G401.6 (cell line): ENCODE measurements at regions not wholly inside any gene's neighbourhood (a gene's known extent, or its start where the extent isn't known, plus 50 kb on each side); places are given as distances from the start of the nearest gene placed in this dataset.

Experiments used
- FAIRE-seq: peaks from 2 replicates; lab custom pipeline; 2012; peaks lifted over from hg19 to GRCh38; lab: Jason Lieb, UNC

DNA sequence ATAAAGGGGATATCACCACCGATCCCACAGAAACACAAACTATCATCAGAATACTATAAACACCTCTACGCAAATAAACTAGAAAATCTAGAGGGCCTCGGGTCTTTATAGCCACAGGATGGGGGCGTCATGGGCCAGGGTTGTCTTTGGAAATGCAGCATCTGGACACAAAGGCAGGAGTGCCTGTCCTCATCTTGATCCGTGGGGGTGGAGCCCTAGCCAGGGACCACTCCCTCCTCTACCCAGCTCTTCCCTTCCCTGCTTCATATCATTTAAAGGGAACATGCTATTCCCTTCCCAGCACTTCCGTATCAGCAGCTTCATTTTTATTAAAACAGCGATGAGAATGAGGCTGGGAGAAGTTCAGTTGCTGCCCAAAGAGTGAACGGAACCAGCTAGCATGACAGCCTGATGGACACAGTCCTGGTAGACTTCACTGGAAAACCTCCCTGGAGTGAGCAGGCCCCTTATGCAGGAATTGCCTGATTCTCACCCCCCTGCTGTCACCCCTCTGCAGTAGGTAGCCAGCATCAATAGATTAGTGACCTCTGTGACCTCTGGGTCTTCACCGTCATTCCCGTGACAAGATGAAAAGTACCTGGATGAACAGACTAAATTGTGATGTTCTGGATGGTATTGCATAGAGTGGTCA is 251.4 kb upstream of the RGS6 start:
- FAIRE-seq = no peak

DNA sequence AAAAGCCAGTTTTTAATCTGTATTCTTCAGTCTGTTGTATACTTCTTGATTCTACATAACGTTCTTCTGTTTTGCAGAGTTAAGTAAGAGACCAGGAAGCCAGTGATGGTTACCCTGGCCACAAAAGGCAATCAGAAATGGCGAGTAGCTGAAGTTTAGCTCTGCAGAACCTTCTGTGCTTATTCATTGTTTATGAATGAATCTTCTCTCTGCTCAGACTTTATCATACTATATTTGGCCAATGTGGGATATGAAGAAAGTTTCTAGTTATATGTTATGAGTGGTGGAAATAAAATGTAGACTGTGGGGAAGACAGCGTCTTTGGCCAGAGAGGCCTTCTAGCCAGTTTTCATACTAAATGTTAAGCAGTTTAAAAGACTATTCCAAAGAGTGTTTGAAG is 249.9 kb upstream of the RGS6 start:
- no peak for FAIRE-seq

DNA sequence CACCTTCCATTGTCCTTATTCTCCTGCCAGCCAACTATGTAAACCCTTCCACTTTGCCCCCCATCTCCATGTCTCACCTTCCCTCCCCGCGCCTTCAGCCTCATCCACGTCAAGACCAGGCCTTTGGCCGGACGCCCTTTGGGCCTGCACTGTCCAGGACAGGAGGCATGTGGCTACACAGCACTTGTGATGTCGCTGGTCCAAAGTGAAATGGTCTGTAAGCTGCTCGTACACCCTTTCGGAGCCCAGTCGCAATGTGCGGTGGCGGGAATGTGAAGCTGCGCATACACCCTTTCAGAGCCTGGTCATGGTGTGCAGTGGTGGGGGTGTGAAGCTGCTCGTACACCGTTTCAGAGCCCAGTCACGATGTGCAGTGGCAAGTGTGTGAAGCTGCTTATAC is 247.9 kb upstream of the RGS6 start:
- no peak for FAIRE-seq

DNA sequence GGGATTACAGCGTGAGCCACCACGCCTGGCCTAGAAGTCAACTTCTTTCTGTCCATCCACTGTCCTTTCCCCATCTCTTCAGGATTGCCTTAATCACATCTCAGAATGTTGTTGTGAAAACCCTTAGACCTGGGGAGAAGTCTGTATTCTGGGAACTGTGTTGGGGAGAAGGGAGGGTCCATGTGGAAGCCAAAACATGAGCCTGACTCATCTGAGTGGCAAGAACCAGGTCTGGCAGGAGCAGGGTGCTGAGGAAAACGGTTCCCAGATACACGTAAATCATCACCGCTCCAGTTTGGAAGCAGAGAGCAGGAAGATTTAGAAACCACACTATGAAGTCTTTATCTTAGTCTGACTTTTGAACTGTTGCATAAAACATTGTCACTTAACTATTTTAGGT is 245.6 kb upstream of the RGS6 start:
- no peak for FAIRE-seq

DNA sequence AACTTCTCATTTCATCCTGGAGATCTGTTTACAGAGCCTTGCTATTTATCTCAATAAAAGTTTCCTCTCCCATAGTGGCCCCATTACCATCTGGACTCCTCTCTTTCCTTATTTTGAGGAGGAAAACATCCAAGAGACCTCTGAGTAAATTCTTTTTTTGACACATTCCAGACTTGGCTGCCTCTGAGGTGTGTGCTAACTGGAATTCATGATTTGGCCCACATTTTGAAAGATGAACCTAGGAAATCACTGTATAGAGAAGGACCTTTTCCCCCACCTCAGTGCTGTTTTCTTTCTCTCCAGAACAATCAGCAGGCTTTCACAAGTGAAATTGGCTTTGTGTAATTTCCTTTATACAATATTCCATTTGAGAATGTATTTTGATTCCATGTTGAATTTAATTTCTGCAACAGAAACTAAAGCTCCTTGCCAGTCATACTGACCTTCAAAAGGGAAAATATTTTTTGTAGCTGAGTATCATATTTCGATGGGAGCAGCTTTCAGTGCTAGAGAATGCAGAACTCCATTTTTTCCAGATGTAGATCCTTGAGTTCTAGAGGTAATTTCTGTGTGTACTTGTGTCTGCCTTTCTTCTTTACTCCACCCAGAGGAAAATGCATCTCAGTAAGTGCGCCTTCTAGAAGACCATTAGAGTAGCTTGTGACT is 244.9 kb upstream of the RGS6 start:
- no peak for FAIRE-seq

DNA sequence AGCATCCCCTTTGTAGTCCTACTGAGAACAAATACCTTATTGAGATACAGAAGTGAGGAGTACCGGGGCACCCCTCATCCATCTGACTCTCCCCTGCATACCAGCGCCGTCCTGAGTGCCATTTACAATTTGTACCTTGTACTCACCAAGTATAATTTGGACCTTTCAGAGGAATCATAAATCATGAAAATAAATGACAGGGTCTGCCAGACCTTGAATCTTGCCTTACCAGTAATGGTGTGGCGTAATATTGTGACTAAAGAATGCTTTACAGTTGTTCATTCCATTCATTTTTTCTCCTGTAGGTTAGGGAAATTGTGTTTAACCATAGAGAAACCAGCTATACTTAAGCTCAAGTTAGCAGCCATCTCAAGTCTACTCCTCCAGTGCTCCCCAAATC is 243.7 kb upstream of the RGS6 start:
- no peak for FAIRE-seq

DNA sequence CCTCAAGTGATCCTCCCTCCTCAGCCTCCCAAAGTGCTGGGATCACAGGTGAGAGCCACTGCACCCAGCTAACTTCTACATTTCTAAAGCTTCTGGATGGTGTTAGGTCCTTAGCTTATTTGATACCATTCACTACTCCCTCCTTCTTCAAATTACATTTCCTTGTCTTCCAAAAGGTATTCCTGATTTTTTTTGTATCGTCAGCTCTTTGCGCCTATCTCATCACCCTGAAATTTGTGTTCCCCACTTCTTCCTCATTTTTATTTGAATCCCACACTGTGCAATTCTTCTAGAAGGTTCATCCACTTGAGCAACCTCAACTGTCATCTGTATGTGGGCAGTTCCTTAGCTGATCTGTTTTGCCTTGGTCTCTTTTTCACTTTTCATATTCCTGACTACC is 241.8 kb upstream of the RGS6 start:
- FAIRE-seq = no peak

DNA sequence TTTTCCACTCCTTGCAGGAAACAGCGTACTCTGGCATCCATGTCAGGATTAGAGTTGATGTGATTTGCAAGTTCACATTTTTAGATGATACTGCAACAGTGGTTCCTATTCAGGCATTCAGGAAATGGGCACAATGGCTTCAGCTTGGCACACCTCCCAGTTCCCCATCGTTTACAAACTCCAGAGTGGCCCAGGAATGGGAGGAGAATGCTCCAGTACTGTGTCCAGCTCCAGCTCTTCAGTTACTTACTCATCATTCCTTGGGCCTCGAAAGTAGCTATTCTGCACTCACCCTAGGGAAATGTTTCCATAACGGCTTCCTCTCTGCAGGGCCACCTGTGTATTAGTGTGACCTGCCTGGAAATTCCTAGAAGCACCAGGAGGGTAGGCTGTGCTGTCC is 239.7 kb upstream of the RGS6 start:
- FAIRE-seq = no peak

DNA sequence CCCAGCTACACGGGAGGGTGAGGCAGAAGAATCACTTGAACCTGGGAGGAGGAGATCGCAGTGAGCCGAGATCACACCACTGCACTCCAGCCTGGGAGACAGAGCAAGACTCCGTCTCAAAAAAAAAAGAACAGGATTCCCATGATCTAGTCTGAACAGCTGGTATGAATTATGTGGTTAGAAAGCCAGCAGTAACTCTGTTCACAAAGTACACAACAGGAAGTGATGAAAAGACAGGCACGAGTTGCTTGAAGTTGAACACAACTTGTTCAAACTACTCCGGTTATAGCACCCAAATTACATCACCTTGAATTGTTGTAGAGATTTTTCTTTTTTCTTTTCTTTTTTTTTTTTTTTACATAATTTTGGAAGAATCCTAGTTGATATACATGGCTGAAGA is 238.8 kb upstream of the RGS6 start:
- FAIRE-seq = no peak

DNA sequence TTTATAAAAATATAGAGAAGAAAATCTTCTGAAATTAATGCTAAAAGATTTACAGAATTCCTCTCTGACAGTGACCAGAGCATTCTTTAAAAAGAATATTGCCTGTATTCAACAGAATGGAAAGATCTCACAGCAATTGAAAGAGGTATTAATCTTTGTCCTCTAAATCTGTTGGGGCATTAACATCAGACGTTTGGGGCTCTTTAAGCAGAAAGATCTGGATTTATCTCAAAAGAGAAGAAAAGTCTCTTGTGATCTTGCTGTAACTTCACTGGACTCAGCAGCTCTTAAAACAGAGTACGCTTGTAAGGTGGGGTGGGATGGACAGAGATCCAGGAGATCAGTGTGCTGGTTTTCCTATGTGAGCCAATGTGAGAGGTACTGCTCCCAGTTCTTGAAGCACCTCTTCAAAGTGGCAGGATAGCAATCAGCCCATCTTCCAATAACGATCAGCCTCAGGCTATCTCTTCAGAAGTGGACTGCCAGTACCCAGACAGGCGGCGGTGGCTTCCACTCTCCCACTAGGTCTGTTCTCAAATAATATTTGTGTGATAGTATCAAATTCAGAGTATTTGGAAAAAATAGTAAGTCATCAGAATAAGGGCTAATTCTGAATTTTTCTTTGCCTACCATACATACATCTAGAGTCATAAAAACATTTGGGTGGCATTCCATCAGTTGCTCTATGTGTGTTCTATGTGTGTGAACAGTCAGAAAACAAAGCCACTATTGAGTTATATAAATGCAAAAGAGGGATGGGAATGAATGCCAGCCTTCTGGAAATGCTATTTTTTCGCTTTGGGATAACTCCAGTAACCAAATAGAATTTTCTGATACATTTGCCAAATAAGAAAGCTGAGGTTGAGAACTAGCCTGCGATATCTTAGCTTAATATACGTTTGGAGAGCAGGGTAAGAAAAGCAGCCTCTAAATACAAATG is 237.4 kb upstream of the RGS6 start:
- no peak for FAIRE-seq

DNA sequence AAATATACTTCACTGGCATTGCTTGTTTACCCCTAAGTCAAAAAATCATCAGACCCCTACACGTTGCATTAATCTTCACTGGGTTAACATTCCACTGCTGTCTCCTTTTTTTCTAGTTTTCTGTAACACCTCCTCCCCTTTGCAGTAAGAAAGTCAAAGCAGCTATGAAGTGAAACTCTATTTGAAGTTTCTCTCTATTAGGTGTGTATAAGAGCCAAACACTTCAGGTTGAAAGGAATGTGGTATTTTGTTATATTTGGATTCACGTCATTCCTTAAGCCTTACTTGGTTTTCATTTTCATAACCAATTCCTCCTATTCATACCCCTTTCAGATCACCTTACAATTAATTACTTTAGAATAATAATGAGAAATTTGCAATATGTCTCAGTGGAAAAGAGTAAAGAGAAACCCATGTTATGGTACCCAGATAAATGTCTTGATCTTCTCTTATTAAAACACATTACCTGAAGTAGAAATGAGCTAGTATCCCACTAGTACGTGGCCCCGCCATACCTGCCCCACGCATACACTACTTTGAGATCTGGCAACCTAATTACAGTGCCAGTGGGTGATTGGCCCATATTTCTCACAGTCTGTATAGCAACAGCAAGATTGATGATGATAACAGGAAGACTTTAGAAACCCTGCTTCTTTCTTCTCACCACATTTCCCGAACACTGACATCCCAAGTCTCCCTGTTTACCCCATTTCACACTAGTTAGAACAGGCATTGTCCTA is 236.4 kb upstream of the RGS6 start:
- FAIRE-seq = no peak

DNA sequence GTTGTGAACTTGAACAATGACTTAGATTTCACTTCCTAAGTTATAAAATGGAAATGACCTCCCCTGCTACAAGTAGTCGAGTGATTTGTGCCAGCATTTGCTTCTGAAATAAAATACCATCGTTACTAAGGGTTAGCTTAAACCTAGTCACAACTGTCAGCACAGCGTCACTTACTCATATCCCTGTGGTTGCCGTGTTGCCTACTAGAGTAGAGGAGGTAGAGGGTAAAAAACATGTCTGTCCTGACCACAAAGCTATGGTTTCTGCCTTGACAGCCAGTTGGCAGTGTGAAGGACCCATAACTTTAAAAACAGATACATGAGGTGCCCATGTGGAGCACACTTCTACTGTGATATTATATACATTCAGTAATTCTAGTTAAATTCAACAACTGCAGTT is 234.2 kb upstream of the RGS6 start:
- FAIRE-seq = no peak

DNA sequence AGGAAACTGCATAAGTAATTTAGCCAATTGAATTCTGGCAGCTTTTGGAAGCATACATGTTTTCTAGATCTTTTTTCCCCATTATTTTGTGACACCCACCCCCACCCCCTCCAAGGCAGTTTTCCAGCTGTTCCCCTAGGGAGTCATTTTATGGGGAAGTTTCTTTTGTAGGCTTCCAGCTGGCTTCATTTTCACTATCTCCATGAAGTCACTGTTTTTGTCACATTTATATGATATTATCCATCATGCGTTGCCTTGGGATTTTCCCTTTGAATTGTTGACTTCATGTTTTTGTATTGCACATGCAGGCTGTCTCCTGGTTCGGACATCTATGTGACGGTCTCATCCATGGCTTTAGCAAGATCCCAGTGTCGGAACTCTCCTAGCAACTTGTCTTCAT is 233.6 kb upstream of the RGS6 start:
- FAIRE-seq = no peak

DNA sequence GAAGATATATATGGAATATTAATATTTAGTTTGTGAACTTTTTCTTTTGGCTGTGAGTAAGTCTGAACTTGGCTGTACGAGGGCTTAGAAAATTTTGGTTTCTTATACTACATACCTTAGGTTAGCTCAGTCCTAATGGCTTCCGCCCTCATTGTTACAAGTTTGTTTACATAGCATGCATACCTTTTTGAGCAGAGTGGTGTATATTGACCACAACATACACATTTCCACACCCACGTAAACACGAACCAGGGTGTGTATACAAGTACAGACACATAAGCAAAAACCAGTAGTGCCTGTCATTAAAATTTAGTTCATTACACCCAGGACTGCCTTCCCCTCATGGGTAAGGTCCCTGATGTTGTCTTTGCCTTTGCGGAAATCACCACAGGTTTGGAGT is 230.2 kb upstream of the RGS6 start:
- no peak for FAIRE-seq

DNA sequence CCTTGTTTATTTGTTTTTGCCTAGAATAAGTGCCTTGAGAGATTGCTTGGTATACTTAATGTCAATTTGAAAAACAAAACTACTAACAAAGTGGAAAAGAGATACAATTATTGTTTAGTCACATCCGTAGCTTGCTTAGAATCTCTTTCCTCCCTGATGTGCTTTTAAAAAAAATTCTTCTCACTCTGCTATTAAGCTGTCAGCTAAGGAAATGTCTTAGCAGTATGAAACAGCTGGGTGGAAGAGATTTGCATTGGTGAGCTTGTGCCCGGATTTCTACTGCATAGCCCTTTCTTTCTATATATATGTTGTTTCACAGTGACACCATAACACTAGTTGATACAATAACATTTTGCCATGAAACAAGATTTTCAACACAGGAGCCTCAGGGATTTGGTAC is 229.4 kb upstream of the RGS6 start:
- FAIRE-seq = no peak

DNA sequence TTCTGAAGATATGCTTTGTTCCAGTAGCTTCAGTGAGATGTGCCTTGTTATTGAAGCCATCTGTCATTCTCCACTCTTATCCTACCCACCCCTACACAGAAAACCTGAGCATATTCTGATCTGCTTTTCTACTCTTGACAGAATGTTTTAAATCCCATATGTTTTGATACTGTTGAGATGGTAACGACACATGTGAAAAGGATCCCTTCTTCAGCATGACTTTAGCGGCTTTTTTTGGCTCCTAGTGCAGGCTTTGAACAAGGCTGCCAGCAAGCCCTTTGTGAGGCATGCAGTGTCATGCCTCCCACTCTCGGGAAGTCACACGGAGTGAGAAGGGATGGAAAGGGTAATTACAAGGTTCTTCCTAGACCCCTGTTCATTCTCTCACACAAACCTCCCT is 228.8 kb upstream of the RGS6 start:
- FAIRE-seq = no peak

DNA sequence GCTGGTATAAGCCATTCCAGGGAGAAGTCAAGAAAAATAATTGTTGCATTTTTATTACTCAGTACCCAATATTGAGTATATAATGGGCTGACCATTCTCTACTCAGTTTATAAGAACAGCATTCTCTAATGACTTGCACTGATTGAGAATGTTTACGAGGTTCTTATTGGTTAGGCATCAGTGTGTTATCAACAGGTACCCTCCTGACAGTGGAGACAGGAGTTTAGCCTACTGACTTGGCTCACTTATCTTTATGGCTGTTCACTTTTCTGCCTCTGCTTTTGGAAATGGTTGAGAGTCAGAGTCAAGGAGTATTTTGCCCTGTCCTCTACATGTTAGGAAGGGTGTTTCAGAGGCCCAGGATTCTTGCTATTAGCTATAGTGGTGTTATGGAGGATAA is 228.0 kb upstream of the RGS6 start:
- FAIRE-seq = no peak

DNA sequence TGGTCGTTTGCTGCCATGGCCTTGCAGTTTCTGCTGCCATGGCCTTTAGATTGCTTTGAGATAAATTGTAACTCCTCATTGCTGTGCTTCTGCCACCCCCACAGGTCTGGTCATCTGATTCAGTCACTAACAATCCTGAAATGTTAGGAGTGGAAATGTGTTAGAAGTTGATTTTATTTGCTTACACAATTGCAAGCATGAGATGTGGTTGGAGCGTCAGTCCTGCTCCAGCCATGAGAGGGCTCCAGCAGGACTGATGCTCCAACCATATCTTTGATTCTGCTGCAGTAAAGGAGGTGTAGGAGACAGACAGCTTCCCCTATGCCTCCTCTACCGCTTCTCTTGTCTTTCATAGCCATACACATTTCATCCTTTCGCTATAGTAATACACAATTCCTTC is 226.8 kb upstream of the RGS6 start:
- no peak for FAIRE-seq

DNA sequence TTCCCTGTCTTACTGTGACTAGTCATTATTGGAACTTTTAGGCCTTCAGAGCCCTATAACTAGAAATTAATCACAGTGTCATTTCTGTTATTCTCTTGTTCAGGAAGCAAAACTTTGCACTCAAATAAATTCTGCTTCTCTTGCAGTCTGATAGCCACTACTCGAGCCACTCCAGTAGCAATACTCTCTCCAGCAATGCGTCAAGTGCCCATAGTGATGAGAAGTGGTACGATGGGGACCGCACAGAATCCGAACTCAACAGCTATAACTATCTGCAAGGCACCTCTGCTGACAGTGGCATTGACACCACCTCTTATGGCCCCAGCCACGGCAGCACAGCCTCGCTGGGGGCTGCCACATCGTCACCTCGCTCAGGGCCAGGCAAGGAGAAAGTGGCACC is 223.2 kb upstream of the RGS6 start:
- no peak for FAIRE-seq

DNA sequence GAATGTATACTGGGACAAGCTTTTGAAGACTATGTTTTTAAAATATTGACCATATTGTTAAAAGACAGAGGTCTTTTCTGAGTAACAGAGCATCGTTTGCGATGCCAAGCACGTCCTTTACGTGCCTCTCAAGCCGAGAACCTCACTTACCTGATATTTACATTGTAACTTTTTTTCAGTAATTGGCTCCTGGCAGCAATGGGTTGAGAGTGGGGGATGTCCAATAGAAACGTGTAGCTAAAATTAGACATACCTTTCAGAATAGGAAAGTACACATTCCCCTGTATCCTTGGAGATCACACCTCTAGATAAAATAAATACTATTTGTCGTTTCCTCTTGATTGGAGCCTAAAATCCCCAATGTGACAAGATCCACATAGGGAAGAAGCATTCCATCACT is 222.2 kb upstream of the RGS6 start:
- FAIRE-seq = no peak

DNA sequence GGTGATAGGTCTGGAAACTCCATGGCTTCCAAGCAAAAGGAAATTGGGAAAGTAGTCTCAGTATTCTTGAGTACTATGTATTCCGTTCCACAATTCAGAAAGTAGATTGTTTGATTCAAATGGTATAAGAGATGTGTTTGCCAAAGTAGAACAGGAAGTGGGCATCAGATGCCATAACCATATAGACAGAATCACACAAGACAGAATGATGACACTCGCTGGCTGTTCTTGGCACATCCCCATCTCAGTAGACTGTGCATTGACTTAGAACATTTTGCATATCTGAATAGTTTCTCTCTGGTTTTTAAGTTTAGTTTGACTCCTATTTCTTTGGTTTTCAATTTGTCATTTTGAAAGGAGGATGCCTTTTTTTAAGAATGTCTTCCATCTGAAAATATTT is 221.1 kb upstream of the RGS6 start:
- no peak for FAIRE-seq

DNA sequence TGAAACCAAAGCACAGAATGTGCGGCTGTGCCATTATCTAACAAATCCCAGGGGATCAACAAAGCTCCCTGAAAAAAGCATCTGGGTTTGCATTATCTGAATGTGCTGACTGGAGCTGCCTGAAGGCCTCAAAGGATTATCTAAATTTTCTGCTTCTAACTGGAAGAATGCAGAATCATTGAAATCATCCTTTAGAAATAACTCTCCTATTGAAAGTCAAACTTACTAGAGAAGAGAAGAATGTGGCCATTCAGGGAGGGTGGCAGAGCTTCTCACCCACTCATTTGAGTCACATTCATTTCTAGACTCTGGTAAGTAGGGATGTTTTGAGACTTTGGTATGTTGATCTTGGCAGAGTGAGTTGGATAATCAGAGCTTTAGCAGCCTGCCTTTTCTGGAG is 220.6 kb upstream of the RGS6 start:
- no peak for FAIRE-seq

DNA sequence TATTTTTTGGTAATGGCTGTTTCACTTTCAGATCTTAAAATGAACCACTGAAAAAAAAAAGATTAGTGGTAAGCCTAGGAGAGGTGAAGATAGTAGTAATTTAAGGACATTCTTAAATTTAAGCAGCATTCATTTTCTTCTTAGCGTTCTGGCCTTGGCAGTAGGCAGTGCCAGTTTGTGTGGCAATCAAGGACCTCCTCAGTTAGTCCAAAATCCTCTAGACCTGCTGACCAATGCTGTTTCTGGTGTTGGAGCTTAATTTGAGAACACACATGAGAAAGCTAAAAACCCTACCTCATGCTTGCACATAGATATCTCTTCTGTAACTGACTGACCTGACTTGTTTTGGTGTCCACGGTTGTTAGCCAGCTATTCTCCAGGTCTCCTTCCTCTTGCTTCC is 219.8 kb upstream of the RGS6 start:
- FAIRE-seq = no peak
